Neural cell (in vitro differentiated cells): ENCODE measurements at regions not wholly inside any gene's neighbourhood (a gene's known extent, or its start where the extent isn't known, plus 50 kb on each side); places are given as distances from the start of the nearest gene placed in this dataset.
A peak's percentile ranks its signal among the peaks of the same experiment; 100 is the strongest.

Experiments
- H2AFZ ChIP-seq: fragments of 200-600, 300-800 bp; sonication (generic), shearing (Covaris generic); 2 replicates; pipeline ENCODE4 v1.6.0; 2014; ENCODE audit warnings: low read depth, mild to moderate bottlenecking, antibody characterized with exemption, low read length, moderate library complexity
- H3F3A ChIP-seq: fragments of 200-600 bp; shearing (Covaris generic); 2 replicates; pipeline ENCODE4 v1.6.1; 2016; ENCODE audit warnings: mild to moderate bottlenecking, moderate library complexity, mixed read lengths, antibody characterized with exemption, low read length; ENCODE audit not compliant: insufficient read depth, poor library complexity, severe bottlenecking
- H3K27ac ChIP-seq: fragments of 200-600, 300-800 bp; sonication (generic), shearing (Covaris generic); 2 replicates; pipeline ENCODE4 v1.5.1; 2014; ENCODE audit warnings: mild to moderate bottlenecking, low read length, moderate library complexity
- H3K27me3 ChIP-seq: fragments of 300-800, 200-600 bp; sonication (generic), shearing (Covaris generic); 2 replicates; pipeline ENCODE4 v1.6.0; 2014; ENCODE audit warnings: mild to moderate bottlenecking, low read depth, low read length, moderate library complexity; ENCODE audit not compliant: insufficient read depth
- H3K36me3 ChIP-seq: fragments of 300-800, 200-600 bp; sonication (generic), shearing (Covaris generic); 2 replicates; pipeline ENCODE4 v1.5.1; 2014; ENCODE audit warnings: mild to moderate bottlenecking, antibody characterized with exemption, low read length, moderate library complexity; ENCODE audit not compliant: insufficient read depth
- H3K4me2 ChIP-seq: fragments of 300-800, 200-600 bp; sonication (generic), shearing (Covaris generic); 2 replicates; pipeline ENCODE4 v1.6.0; 2014; ENCODE audit warnings: mild to moderate bottlenecking, low read length
- H3K4me3 ChIP-seq: fragments of 300-800, 200-600 bp; sonication (generic), shearing (Covaris generic); 2 replicates; pipeline ENCODE4 v1.5.1; 2014; ENCODE audit warnings: mild to moderate bottlenecking, low read length, moderate library complexity
- H3K79me2 ChIP-seq: fragments of 200-600 bp; shearing (Covaris generic); replicated peaks from 2 replicates; pipeline ENCODE4 v1.6.0; 2014; ENCODE audit warnings: mild to moderate bottlenecking, low read length, moderate library complexity; ENCODE audit not compliant: insufficient read depth
- H3K9ac ChIP-seq: fragments of 300-800, 200-600 bp; sonication (generic), shearing (Covaris generic); 2 replicates; pipeline ENCODE4 v1.6.1; 2016; ENCODE audit warnings: mild to moderate bottlenecking, low read length, mixed read lengths
- H3K9me2 ChIP-seq: fragments of 200-600 bp; shearing (Covaris generic); 2 replicates; pipeline ENCODE4 v1.6.1; 2016; ENCODE audit warnings: mild to moderate bottlenecking, low read length, mixed read lengths; ENCODE audit not compliant: insufficient read depth
- H3K9me3 ChIP-seq: fragments of 200-600, 300-800 bp; sonication (generic), shearing (Covaris generic); 2 replicates; pipeline ENCODE4 v1.6.1; 2016; ENCODE audit warnings: mild to moderate bottlenecking, mixed run types, low read length, moderate library complexity, mixed read lengths
- H4K20me1 ChIP-seq: fragments of 200-600 bp; shearing (Covaris generic); 2 replicates; pipeline ENCODE4 v1.6.1; 2016; ENCODE audit warnings: mild to moderate bottlenecking, mixed run types; ENCODE audit not compliant: insufficient read depth
- EP300 ChIP-seq: fragments of 450-650 bp; conservative IDR thresholded peaks from 2 replicates; pipeline ENCODE4 v1.6.1; 2014; ENCODE audit warnings: antibody characterized with exemption, mild to moderate bottlenecking, moderate library complexity; ENCODE audit not compliant: poor library complexity, severe bottlenecking
- EZH2 ChIP-seq: fragments of 200-600, 300-800 bp; shearing (Covaris generic), sonication (generic); IDR thresholded peaks from 2 replicates; pipeline ENCODE4 v1.6.1; 2014; ENCODE audit warnings: antibody characterized with exemption, low read length, borderline replicate concordance, mild to moderate bottlenecking; ENCODE audit not compliant: insufficient read depth, poor library complexity, severe bottlenecking
- MXI1 ChIP-seq: fragments of 450-650 bp; conservative IDR thresholded peaks from 2 replicates; pipeline ENCODE4 v1.6.1; 2014; ENCODE audit warnings: antibody characterized with exemption, mild to moderate bottlenecking; ENCODE audit not compliant: poor library complexity, severe bottlenecking
- POLR2AphosphoS5 ChIP-seq: IDR thresholded peaks from 2 replicates; pipeline ENCODE4 v1.6.1; 2012
- RAD21 ChIP-seq: fragments of 450-650 bp; conservative IDR thresholded peaks from 2 replicates; pipeline ENCODE4 v1.6.1; 2014; ENCODE audit warnings: antibody characterized with exemption, mild to moderate bottlenecking, moderate library complexity
- SMC3 ChIP-seq: fragments of 450-650 bp; conservative IDR thresholded peaks from 2 replicates; pipeline ENCODE4 v1.6.1; 2014; ENCODE audit warnings: antibody characterized with exemption, mild to moderate bottlenecking, moderate library complexity; ENCODE audit not compliant: poor library complexity
- TAF1 ChIP-seq: IDR thresholded peaks from 2 replicates; pipeline ENCODE4 v1.6.1; 2012; ENCODE audit warnings: low read depth
- TF ChIP-seq, protein P1 (sequence below): fragments of 450-650 bp; IDR thresholded peaks from 2 replicates; pipeline ENCODE4 v1.5.1; 2014; ENCODE audit warnings: antibody characterized with exemption, mild to moderate bottlenecking, moderate library complexity; ENCODE audit not compliant: poor library complexity, severe bottlenecking
- TF ChIP-seq, protein P2 (sequence below): IDR thresholded peaks from 2 replicates; pipeline ENCODE4 v1.6.1; 2012; ENCODE audit warnings: borderline replicate concordance

DNA sequence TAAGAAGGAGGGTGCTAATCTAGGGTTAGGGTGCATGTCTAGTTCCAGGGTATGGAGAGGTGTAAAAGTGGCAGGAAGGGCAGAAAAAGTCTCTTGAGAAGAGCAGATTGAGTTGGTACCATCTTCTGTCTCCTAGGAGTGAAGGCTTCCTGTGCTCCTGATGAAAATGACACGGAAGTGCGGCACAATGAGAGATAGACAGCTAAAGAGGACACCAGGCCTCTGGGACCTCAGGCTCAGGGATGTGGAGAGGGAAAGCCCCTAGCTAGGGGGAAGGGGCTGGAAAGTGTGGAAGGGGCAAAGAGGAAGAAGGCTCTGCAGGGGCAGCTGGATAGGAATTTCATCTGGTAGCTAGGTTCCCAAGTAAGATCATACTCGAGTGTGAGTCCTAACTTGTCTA lies 498.3 kb upstream of the EEF2KMT start:
- Histone ChIP-seq H3K9me2 (no peaks in the 10 kb centered on the region), H3F3A (no peaks in the 10 kb centered on the region), H3K4me3 (no peak overlapping the region), H3K4me2 (no peak overlapping the region), H3K9me3 (no peaks in the 10 kb centered on the region), H3K36me3 (no peaks in the 10 kb centered on the region), H4K20me1 (no peaks in the 10 kb centered on the region), H3K79me2 (no peaks in the 10 kb centered on the region), H3K27ac (no peak overlapping the region), H3K27me3 (no peaks in the 10 kb centered on the region), H3K9ac (no peak overlapping the region), H2AFZ (no peak overlapping the region)
- TF ChIP-seq, protein P1, sequence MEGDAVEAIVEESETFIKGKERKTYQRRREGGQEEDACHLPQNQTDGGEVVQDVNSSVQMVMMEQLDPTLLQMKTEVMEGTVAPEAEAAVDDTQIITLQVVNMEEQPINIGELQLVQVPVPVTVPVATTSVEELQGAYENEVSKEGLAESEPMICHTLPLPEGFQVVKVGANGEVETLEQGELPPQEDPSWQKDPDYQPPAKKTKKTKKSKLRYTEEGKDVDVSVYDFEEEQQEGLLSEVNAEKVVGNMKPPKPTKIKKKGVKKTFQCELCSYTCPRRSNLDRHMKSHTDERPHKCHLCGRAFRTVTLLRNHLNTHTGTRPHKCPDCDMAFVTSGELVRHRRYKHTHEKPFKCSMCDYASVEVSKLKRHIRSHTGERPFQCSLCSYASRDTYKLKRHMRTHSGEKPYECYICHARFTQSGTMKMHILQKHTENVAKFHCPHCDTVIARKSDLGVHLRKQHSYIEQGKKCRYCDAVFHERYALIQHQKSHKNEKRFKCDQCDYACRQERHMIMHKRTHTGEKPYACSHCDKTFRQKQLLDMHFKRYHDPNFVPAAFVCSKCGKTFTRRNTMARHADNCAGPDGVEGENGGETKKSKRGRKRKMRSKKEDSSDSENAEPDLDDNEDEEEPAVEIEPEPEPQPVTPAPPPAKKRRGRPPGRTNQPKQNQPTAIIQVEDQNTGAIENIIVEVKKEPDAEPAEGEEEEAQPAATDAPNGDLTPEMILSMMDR: no peak
- TF ChIP-seq TAF1 (no peak), RAD21 (no peak), EP300 (no peak), MXI1 (no peak), SMC3 (no peak)

DNA sequence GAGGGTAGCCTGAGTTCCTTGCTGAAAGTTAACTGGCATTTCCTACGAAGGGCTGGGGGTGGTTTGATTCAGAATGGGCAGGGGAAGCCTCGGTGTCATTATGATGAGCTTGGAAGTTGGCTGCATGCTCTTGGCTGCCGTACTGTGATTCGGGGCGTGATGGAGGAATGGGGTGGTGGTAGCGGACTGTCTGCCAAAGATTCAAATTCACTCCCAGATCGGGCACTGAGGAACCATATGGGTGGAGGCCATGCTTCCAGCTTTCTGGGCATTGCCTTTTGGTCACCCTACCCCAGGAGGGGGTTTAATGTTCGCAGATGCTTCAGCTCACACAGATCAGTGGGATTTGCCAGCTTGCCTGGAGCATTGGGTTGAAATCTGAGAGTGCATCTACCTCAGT lies 492.8 kb upstream of the EEF2KMT start:
- Histone ChIP-seq H3K36me3 (no peaks in the 10 kb centered on the region), H2AFZ (no peak overlapping the region), H3F3A (no peaks in the 10 kb centered on the region), H3K4me3 (peak overlapping the region; percentile 0), H3K9ac (no peak overlapping the region), H3K79me2 (no peaks in the 10 kb centered on the region), H4K20me1 (no peaks in the 10 kb centered on the region), H3K27me3 (no peaks in the 10 kb centered on the region), H3K9me2 (no peaks in the 10 kb centered on the region), H3K27ac (peak overlapping the region; percentile 35), H3K9me3 (no peaks in the 10 kb centered on the region), H3K4me2 (no peak overlapping the region)
- TF ChIP-seq RAD21 (no peak), EP300 (no peak), POLR2AphosphoS5 (no peak), EZH2 (no peak), TAF1 (no peak)
- TF ChIP-seq, protein P2, sequence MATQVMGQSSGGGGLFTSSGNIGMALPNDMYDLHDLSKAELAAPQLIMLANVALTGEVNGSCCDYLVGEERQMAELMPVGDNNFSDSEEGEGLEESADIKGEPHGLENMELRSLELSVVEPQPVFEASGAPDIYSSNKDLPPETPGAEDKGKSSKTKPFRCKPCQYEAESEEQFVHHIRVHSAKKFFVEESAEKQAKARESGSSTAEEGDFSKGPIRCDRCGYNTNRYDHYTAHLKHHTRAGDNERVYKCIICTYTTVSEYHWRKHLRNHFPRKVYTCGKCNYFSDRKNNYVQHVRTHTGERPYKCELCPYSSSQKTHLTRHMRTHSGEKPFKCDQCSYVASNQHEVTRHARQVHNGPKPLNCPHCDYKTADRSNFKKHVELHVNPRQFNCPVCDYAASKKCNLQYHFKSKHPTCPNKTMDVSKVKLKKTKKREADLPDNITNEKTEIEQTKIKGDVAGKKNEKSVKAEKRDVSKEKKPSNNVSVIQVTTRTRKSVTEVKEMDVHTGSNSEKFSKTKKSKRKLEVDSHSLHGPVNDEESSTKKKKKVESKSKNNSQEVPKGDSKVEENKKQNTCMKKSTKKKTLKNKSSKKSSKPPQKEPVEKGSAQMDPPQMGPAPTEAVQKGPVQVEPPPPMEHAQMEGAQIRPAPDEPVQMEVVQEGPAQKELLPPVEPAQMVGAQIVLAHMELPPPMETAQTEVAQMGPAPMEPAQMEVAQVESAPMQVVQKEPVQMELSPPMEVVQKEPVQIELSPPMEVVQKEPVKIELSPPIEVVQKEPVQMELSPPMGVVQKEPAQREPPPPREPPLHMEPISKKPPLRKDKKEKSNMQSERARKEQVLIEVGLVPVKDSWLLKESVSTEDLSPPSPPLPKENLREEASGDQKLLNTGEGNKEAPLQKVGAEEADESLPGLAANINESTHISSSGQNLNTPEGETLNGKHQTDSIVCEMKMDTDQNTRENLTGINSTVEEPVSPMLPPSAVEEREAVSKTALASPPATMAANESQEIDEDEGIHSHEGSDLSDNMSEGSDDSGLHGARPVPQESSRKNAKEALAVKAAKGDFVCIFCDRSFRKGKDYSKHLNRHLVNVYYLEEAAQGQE: peak; percentile 0
- TF ChIP-seq, protein P1: no peak
